DMS53 (cell line): ENCODE measurements at regions not wholly inside any gene's neighbourhood (a gene's known extent, or its start where the extent isn't known, plus 50 kb on each side); places are given as distances from the start of the nearest gene placed in this dataset.

Experiments used
- DNase-seq: peaks from one replicate; lab custom pipeline; 2025; lab: John Stamatoyannopoulos, UW

GRCh38 chr10:25113191-25114035 lies 61.4 kb upstream of the GPR158 start:
- peak; percentile 90 for DNase-seq

GRCh38 chr10:25114036-25114411 lies 60.8 kb upstream of the GPR158 start:
- no peak for DNase-seq

- DNase-seq, result no peak
Measured at GRCh38 chr10:25117757-25118156, 57.0 kb upstream of the GPR158 start.

GRCh38 chr10:25120188-25120587 lies 54.6 kb upstream of the GPR158 start:
- no peak for DNase-seq
